DOHH2 (cell line): ENCODE measurements at regions not wholly inside any gene's neighbourhood (a gene's known extent, or its start where the extent isn't known, plus 50 kb on each side); places are given as distances from the start of the nearest gene placed in this dataset.

Experiments used
- CTCF ChIP-seq: fragments of 200-600 bp; sonication (generic); IDR thresholded peaks from one replicate; pipeline ENCODE4 v1.5.1; 2014; ENCODE audit warnings: antibody characterized with exemption, mild to moderate bottlenecking, low read depth, low read length; ENCODE audit not compliant: poor library complexity, severe bottlenecking
- EZH2phosphoT487 ChIP-seq: fragments of 200-600 bp; sonication (generic); IDR thresholded peaks from 2 replicates; pipeline ENCODE4 v1.6.1; 2017; ENCODE audit warnings: borderline replicate concordance, mild to moderate bottlenecking, antibody characterized with exemption, low read length, moderate library complexity, mixed read lengths

- TF ChIP-seq CTCF (no peak), EZH2phosphoT487 (no peak)
Measured at GRCh38 chr5:106417163-106417562, 1253.6 kb downstream of the EFNA5 start.
